ENCODE measurements at regions not wholly inside any gene's neighbourhood (a gene's known extent, or its start where the extent isn't known, plus 50 kb on each side); places are given as distances from the start of the nearest gene placed in this dataset.

GRCh38 chr2:60648191-60648590 lies 94.7 kb upstream of the BCL11A start:
- Histone ChIP-seq H3K36me3 (replicated peaks in 1 of 2; ENCODE audit: control extremely low read depth in 1 of 2, control insufficient read depth in 1 of 2, extremely low read depth in 1 of 2, insufficient read depth in 2 of 2, low read length in 1 of 2) (no peaks in the 10 kb centered on the region), H3K27ac (ENCODE audit: low read length in 2 of 2) (no peak overlapping the region), H2AFZ (ENCODE audit: insufficient read depth, low read depth, low read length, poor library complexity, severe bottlenecking) (no peak overlapping the region), H3K79me2 (ENCODE audit: control insufficient read depth, insufficient read depth, low read length) (no peaks in the 10 kb centered on the region), H3K27me3 (replicated peaks in 1 of 4; ENCODE audit: control extremely low read depth in 1 of 4, control insufficient read depth in 3 of 4, insufficient read depth in 4 of 4, low read length in 3 of 4) (no peaks in the 10 kb centered on the region), H3K4me1 (ENCODE audit: control insufficient read depth in 2 of 2, insufficient read depth in 2 of 2, low read length in 2 of 2) (peaks cover 8 to 12% of the 10 kb centered on the region in 2 donors), H3K4me2 (replicated peaks; ENCODE audit: low read depth, low read length, poor library complexity, severe bottlenecking) (no peak overlapping the region), H4K20me1 (ENCODE audit: control insufficient read depth, insufficient read depth, low read length, poor library complexity, severe bottlenecking) (no peaks in the 10 kb centered on the region), H3K9me3 (ENCODE audit: control extremely low read depth in 1 of 3, control insufficient read depth in 2 of 3, insufficient read depth in 1 of 3, low read length in 2 of 3) (peaks cover 0 to 7% (median 0%) of the 10 kb centered on the region in 3 donors), H3K4me3 (ENCODE audit: control extremely low read depth in 1 of 5, extremely low read depth in 1 of 5, insufficient read depth in 1 of 5, low read depth in 2 of 5, low read length in 4 of 5) (no peak overlapping the region), H3K9ac (ENCODE audit: low read length) (no peak overlapping the region)
- DNase-seq: no peak
- CTCF ChIA-PET: interaction anchor here (1.4 to 12.2 kb wide), 4 partner anchors 10 to 25 kb away, joined by 3 to 135 read pairs (median 6); no protein-coding TSS in a partner anchor
- Mint-ChIP-seq H3K4me1 (peaks cover 20% of the 10 kb centered on the region), H3K4me3 (no peak overlapping the region), H3K9me3 (ENCODE audit: insufficient read depth) (no peaks in the 10 kb centered on the region), H3K27me3 (peaks cover 9% of the 10 kb centered on the region), H3K27ac (no peak overlapping the region)
- intact Hi-C loops (cut with micrococcal nuclease): loop anchor here (10.0 kb wide), 1 partner anchor 1623 kb away; no protein-coding TSS in a partner anchor
- POLR2A ChIA-PET: no interaction called here
- ATAC-seq (ENCODE audit: low read depth): no peak
- TF ChIP-seq EZH2 (IDR thresholded peaks at IDR 0.05; ENCODE audit: borderline replicate concordance, insufficient read depth, low read depth, low read length, poor library complexity, severe bottlenecking) (no peak), CTCF (IDR thresholded peaks at IDR 0.05) (no peak)
- 92% methylated on average over 2 of the region's 5 CpGs for WGBS (ENCODE audit: insufficient coverage)

GRCh38 chr2:60649721-60650120 lies 96.3 kb upstream of the BCL11A start:
- H3K4me3 ChIP-seq (ENCODE audit: control extremely low read depth in 1 of 5, extremely low read depth in 1 of 5, insufficient read depth in 1 of 5, low read depth in 2 of 5, low read length in 4 of 5): no peak overlapping the region
- H3K9me3 ChIP-seq (ENCODE audit: control extremely low read depth in 1 of 3, control insufficient read depth in 2 of 3, insufficient read depth in 1 of 3, low read length in 2 of 3): peaks cover 0 to 7% (median 0%) of the 10 kb centered on the region in 3 donors
- H3K27ac Mint-ChIP-seq: no peak overlapping the region
- H3K4me1 Mint-ChIP-seq: peaks cover 17% of the 10 kb centered on the region
- H3K4me2 ChIP-seq (replicated peaks; ENCODE audit: low read depth, low read length, poor library complexity, severe bottlenecking): no peak overlapping the region
- peaks cover 9% of the 10 kb centered on the region for H3K27me3 Mint-ChIP-seq
- ATAC-seq (ENCODE audit: low read depth) (no peak), DNase-seq (no peak)
- no peak overlapping the region for H3K9ac ChIP-seq (ENCODE audit: low read length)
- H2AFZ ChIP-seq (ENCODE audit: insufficient read depth, low read depth, low read length, poor library complexity, severe bottlenecking): no peak overlapping the region
- no peaks in the 10 kb centered on the region for H4K20me1 ChIP-seq (ENCODE audit: control insufficient read depth, insufficient read depth, low read length, poor library complexity, severe bottlenecking)
- H3K36me3 ChIP-seq (replicated peaks in 1 of 2; ENCODE audit: control extremely low read depth in 1 of 2, control insufficient read depth in 1 of 2, extremely low read depth in 1 of 2, insufficient read depth in 2 of 2, low read length in 1 of 2): no peaks in the 10 kb centered on the region
- TF ChIP-seq CTCF (IDR thresholded peaks at IDR 0.05) (no peak), EZH2 (IDR thresholded peaks at IDR 0.05; ENCODE audit: borderline replicate concordance, insufficient read depth, low read depth, low read length, poor library complexity, severe bottlenecking) (no peak)
- H3K9me3 Mint-ChIP-seq (ENCODE audit: insufficient read depth): no peaks in the 10 kb centered on the region
- no peaks in the 10 kb centered on the region for H3K79me2 ChIP-seq (ENCODE audit: control insufficient read depth, insufficient read depth, low read length)
- H3K27ac ChIP-seq (ENCODE audit: low read length in 2 of 2): no peak overlapping the region
- peaks cover 5 to 10% of the 10 kb centered on the region in 2 donors for H3K4me1 ChIP-seq (ENCODE audit: control insufficient read depth in 2 of 2, insufficient read depth in 2 of 2, low read length in 2 of 2)
- intact Hi-C loops (cut with micrococcal nuclease): loop anchor here (10.0 kb wide), 1 partner anchor 1625 kb away; no protein-coding TSS in a partner anchor
- ChIA-PET CTCF (interaction anchor here (0.6 to 12.2 kb wide), 2 partner anchors 15 to 24 kb away, joined by 5 to 135 read pairs; no protein-coding TSS in a partner anchor), POLR2A (no interaction called here)
- H3K4me3 Mint-ChIP-seq: no peak overlapping the region
- H3K27me3 ChIP-seq (replicated peaks in 1 of 4; ENCODE audit: control extremely low read depth in 1 of 4, control insufficient read depth in 3 of 4, insufficient read depth in 4 of 4, low read length in 3 of 4): no peaks in the 10 kb centered on the region
